ENCODE measurements at regions not wholly inside any gene's neighbourhood (a gene's known extent, or its start where the extent isn't known, plus 50 kb on each side); places are given as distances from the start of the nearest gene placed in this dataset.

DNA sequence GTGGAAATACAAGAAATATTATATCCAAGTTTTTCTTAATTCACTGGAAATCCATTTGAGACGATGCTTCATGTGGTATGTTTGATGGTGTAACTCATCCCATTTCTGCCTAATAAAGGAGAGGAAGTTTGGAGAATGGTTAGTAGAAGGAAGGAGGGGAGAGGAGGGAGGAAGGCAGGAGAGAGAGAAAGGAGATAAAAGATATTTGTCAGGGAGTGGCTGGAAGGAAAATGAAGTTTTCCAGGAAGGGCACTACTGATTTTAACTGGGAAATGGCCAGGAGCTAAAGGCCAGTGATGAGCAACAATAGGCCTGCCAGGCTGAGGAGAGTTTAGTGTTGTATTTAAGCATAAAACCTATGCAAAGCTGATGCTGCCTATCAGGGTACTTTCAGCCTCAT is 182.0 kb downstream of the STK31 start:
- no peak for TF ChIP-seq EZH2 (IDR thresholded peaks at IDR 0.05; ENCODE audit: borderline replicate concordance, low read depth, low read length, severe bottlenecking)
- TF ChIP-seq, protein P1, sequence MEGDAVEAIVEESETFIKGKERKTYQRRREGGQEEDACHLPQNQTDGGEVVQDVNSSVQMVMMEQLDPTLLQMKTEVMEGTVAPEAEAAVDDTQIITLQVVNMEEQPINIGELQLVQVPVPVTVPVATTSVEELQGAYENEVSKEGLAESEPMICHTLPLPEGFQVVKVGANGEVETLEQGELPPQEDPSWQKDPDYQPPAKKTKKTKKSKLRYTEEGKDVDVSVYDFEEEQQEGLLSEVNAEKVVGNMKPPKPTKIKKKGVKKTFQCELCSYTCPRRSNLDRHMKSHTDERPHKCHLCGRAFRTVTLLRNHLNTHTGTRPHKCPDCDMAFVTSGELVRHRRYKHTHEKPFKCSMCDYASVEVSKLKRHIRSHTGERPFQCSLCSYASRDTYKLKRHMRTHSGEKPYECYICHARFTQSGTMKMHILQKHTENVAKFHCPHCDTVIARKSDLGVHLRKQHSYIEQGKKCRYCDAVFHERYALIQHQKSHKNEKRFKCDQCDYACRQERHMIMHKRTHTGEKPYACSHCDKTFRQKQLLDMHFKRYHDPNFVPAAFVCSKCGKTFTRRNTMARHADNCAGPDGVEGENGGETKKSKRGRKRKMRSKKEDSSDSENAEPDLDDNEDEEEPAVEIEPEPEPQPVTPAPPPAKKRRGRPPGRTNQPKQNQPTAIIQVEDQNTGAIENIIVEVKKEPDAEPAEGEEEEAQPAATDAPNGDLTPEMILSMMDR (IDR thresholded peaks at IDR 0.05; ENCODE audit: extremely low read depth in 1 of 2, insufficient read depth in 1 of 2, low read depth in 1 of 2, low read length in 2 of 2), result no peak
- no peak for TF ChIP-seq POLR2A (IDR thresholded peaks at IDR 0.05; ENCODE audit: low read depth, low read length)
- TF ChIP-seq JUN (IDR thresholded peaks at IDR 0.05; ENCODE audit: borderline replicate concordance, insufficient read depth, insufficient read length, low read depth), result no peak
- TF ChIP-seq MAX (IDR thresholded peaks at IDR 0.05; ENCODE audit: insufficient read depth, insufficient read length), result no peak
- TF ChIP-seq MYC (IDR thresholded peaks at IDR 0.05; ENCODE audit: low read depth, low read length), result no peak
- TF ChIP-seq POLR2AphosphoS5 (IDR thresholded peaks at IDR 0.05; ENCODE audit: insufficient read depth, low read depth, low read length), result no peak
- TF ChIP-seq FOS (IDR thresholded peaks at IDR 0.05; ENCODE audit: borderline replicate concordance, insufficient read depth, low read length), result no peak
- no peak for TF ChIP-seq GATA2 (IDR thresholded peaks at IDR 0.05; ENCODE audit: insufficient read depth, insufficient read length, low read depth, low read length)

Data from endothelial cell of umbilical vein (primary cell).